Duodenal mucosa (tissue), 2 donors: ENCODE measurements at regions not wholly inside any gene's neighbourhood (a gene's known extent, or its start where the extent isn't known, plus 50 kb on each side); places are given as distances from the start of the nearest gene placed in this dataset.

ENCODE experiments used
- H3K27ac ChIP-seq: one replicate; pipeline ENCODE4 v1.7.0; 2013; ENCODE audit warnings: low read depth, low read length
- H3K27me3 ChIP-seq, 2 donors: one replicate each; pipeline ENCODE4 v1.7.0; 2013; ENCODE audit warnings: low read length in 2 of 2, control low read depth in 1 of 2; ENCODE audit not compliant: insufficient read depth in 2 of 2, control insufficient read depth in 1 of 2
- H3K36me3 ChIP-seq, 2 donors: one replicate each; pipeline ENCODE4 v1.7.0; 2013; ENCODE audit warnings: low read length in 2 of 2, control low read depth in 1 of 2; ENCODE audit not compliant: insufficient read depth in 2 of 2, control insufficient read depth in 1 of 2
- H3K4me1 ChIP-seq, 2 donors: one replicate each; pipeline ENCODE4 v1.7.0; 2013; ENCODE audit warnings: low read length in 2 of 2, control low read depth in 1 of 2; ENCODE audit not compliant: insufficient read depth in 2 of 2, control insufficient read depth in 1 of 2
- H3K4me3 ChIP-seq, 2 donors: one replicate each; pipeline ENCODE4 v1.7.0; 2013; ENCODE audit warnings: low read length in 2 of 2, low read depth in 1 of 2
- H3K9ac ChIP-seq, 2 donors: one replicate each; pipeline ENCODE4 v1.7.0; 2013; ENCODE audit warnings: low read length in 2 of 2, low read depth in 1 of 2
- H3K9me3 ChIP-seq, 2 donors: one replicate each; pipeline ENCODE4 v1.7.0; 2013; ENCODE audit warnings: low read length in 2 of 2, control low read depth in 1 of 2; ENCODE audit not compliant: control insufficient read depth in 1 of 2

DNA sequence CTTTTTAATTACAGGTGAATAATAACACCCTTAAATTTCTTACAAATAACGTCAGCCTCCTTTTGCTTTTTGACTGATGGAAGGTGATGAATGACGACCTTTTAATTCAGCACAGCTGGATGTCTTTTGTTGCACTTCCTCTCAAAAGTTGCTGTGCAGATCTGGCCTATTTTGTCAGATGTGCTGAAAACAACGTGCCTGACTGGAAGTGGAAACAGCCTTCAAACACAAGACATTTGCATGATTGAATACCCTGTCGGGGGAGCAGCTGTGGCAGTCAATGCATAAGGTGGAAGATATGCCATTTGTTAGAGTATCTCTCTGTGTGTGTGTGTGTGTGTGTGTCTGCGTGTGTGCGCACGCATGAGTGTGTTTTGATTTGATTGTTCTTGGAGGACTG, 579.7 kb downstream of the SPRY1 start:
- no peak overlapping the region for H3K4me3 ChIP-seq
- no peak overlapping the region for H3K27ac ChIP-seq
- H3K4me1 ChIP-seq: peaks cover 0 to 9% of the 10 kb centered on the region in 2 donors
- H3K36me3 ChIP-seq: no peaks in the 10 kb centered on the region
- no peaks in the 10 kb centered on the region for H3K27me3 ChIP-seq
- no peak overlapping the region for H3K9ac ChIP-seq
- H3K9me3 ChIP-seq: no peaks in the 10 kb centered on the region

DNA sequence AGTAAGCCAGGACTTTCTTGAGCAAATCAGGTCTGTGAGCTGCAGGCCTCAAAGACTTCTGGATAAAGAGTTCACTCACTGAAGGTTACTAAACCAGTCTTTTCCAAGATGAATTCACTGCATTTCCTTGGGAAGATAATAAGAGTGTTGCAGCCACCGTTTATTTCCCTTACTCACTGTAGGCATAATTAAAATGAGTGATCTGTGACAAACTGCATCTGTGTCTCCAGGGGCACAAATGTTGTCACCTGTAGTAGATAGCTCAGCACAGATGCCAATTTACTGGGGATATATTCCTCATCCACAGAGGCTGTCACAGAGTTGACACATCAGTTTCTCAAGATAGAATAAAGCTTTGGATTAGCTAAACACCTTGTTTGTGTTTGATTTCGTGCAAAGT, 580.2 kb downstream of the SPRY1 start:
- H3K4me3 ChIP-seq: no peak overlapping the region
- no peaks in the 10 kb centered on the region for H3K27me3 ChIP-seq
- H3K9me3 ChIP-seq: no peaks in the 10 kb centered on the region
- H3K27ac ChIP-seq: no peak overlapping the region
- H3K36me3 ChIP-seq: no peaks in the 10 kb centered on the region
- peaks cover 0 to 9% of the 10 kb centered on the region in 2 donors for H3K4me1 ChIP-seq
- no peak overlapping the region for H3K9ac ChIP-seq

DNA sequence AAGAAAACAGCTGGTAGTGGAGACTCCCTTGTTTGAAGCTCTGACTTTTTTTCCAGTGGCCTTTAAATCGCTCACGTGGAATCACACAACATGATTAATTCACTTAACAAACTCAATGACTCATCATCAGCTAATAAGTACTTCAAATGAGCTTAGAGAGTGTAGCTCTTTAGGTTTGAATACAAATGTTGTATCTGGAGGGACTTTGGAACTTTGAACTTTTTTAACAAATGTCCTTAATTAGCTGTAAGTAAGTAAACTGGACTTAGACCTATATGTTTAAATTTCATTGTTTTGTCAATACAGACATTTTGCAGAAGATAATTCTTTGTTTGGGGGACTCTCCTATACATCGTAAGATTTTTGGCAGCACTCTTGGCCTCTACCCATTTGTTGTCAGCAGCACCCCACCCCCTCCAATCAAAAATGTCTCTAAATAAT, 581.1 kb downstream of the SPRY1 start:
- no peaks in the 10 kb centered on the region for H3K27me3 ChIP-seq
- no peaks in the 10 kb centered on the region for H3K36me3 ChIP-seq
- no peak overlapping the region for H3K4me3 ChIP-seq
- no peak overlapping the region for H3K27ac ChIP-seq
- H3K9ac ChIP-seq: no peak overlapping the region
- peaks cover 0 to 1% of the 10 kb centered on the region in 2 donors for H3K9me3 ChIP-seq
- peaks cover 0 to 9% of the 10 kb centered on the region in 2 donors for H3K4me1 ChIP-seq

DNA sequence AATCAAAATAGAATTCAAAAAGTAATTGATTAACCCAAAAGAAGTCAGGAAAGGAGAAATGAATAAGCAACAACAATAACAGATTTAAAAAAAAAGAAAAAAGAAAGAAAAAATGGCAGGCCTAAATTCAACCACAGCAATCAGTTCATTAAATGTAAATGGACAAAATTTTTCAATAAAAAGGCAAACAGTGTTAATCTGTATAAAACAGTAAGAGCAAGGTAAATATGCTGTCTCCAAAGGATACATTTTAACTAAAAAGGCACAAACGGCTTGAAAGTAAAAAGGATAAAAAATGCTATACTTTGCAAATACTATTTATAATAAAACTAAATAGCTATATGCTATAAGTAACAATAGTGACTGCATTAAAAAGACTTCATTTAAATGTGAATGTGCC, 582.0 kb downstream of the SPRY1 start:
- no peak overlapping the region for H3K27ac ChIP-seq

DNA sequence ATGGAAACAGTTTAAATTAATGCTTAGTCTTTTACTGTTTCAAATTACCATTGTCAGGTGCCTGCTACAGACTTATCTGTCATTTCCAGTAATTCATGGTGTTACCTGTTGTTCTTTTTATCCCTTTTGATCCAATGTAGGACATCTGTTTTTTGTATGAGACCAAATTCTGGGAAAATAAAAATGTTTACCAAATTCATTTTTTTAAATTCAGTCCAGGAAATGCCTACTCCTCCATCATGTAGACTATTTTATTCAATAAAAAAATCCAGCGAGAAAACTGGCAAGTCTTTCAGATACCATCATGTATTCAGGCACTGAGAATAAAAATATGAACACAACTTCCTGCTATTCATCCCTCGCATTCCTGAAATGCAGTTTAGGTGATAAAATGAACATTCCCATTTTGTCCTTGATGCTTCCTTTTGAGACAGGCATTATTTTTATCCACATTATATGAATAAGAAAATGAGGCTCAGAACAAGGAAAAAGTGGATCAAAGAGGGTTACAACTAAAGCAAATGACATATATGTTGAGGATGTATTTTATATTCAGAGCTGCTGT, 584.2 kb downstream of the SPRY1 start:
- H3K27me3 ChIP-seq: no peaks in the 10 kb centered on the region
- H3K9ac ChIP-seq: no peak overlapping the region
- H3K9me3 ChIP-seq: peaks cover 0 to 4% of the 10 kb centered on the region in 2 donors
- no peak overlapping the region for H3K27ac ChIP-seq
- peaks cover 0 to 9% of the 10 kb centered on the region in 2 donors for H3K4me1 ChIP-seq
- no peak overlapping the region for H3K4me3 ChIP-seq
- H3K36me3 ChIP-seq: no peaks in the 10 kb centered on the region

More for the DNA sequence above, 582.0 kb downstream of the SPRY1 start:
- H3K27me3 ChIP-seq: no peaks in the 10 kb centered on the region
- peaks cover 0 to 9% of the 10 kb centered on the region in 2 donors for H3K4me1 ChIP-seq
- H3K9me3 ChIP-seq: peaks cover 0 to 4% of the 10 kb centered on the region in 2 donors
- no peaks in the 10 kb centered on the region for H3K36me3 ChIP-seq
- H3K9ac ChIP-seq: no peak overlapping the region
- H3K4me3 ChIP-seq: no peak overlapping the region

DNA sequence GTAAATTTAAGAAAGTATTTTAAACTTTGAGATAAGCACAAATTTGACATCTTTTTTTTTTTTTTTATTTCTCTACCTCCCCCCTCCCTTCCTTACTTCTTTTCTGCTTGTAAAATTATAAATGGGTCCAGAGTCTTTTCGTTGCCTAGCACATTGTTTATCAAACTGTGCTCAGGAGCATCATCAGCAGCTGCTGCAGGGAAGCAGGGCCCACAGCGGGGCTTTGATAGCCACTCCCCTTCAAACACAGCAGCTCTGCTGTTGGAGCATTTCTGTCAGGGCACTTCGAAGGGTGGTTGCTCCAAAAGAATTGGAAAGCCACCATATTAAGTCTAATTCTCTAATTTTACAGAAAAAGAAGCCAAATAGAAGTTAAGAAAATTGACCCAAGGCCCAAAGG, 588.3 kb downstream of the SPRY1 start:
- Histone ChIP-seq H3K4me3 (no peak overlapping the region), H3K36me3 (no peaks in the 10 kb centered on the region), H3K27me3 (no peaks in the 10 kb centered on the region), H3K4me1 (peaks cover 0 to 4% of the 10 kb centered on the region in 2 donors), H3K9ac (no peak overlapping the region), H3K9me3 (peaks cover 0 to 4% of the 10 kb centered on the region in 2 donors), H3K27ac (no peak overlapping the region)

DNA sequence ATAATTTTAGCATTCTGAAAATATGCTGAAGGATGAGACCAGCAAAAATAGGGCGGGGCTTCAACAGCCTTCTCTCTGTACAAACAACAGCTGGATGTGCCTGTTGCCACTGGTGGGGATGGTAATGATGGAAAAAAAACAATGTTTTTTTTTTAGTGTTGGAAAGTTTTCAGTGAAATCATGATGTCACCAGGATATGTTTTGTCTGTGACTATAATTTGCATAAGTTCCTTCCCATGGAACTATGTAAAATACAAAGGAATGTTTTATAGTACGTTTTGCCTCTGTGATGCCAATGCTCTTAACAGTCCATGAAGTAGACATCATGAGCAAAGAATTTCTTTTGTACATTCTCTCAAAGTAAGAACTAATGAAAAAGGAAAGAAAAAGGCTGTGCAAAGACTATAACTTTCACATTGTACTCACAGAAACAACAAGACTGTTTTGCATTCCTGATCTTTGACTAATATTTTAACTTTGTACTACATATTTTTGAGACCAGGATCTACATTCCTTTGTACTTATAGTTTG, 589.7 kb downstream of the SPRY1 start:
- Histone ChIP-seq H3K4me1 (peaks cover 0 to 4% of the 10 kb centered on the region in 2 donors), H3K9me3 (peaks cover 0 to 4% of the 10 kb centered on the region in 2 donors), H3K4me3 (no peak overlapping the region), H3K27ac (no peak overlapping the region), H3K36me3 (no peaks in the 10 kb centered on the region), H3K9ac (no peak overlapping the region), H3K27me3 (no peaks in the 10 kb centered on the region)

DNA sequence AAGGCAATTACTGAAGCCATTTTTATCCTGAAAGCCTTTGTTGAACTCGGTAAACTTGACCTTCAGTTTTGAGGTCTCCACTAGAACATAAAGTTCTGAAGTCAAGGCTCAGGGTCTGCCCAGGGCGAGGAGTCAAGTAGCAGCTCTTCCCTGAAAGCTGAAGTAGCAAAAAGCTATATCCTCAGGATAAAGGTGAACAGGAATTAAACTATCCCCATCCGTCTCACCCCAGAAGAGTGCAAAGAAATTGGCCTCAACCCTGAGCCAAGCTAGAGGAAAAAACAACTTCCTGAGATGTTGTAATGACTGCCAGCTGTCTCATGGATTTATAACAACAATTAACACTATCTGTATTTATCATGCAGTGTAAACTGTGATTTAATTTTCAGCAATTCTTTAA, 590.8 kb downstream of the SPRY1 start:
- H3K27me3 ChIP-seq: no peaks in the 10 kb centered on the region
- H3K9ac ChIP-seq: no peak overlapping the region
- H3K9me3 ChIP-seq: peaks cover 0 to 4% of the 10 kb centered on the region in 2 donors
- H3K27ac ChIP-seq: no peak overlapping the region
- H3K36me3 ChIP-seq: no peaks in the 10 kb centered on the region
- peaks cover 0 to 4% of the 10 kb centered on the region in 2 donors for H3K4me1 ChIP-seq
- no peak overlapping the region for H3K4me3 ChIP-seq

DNA sequence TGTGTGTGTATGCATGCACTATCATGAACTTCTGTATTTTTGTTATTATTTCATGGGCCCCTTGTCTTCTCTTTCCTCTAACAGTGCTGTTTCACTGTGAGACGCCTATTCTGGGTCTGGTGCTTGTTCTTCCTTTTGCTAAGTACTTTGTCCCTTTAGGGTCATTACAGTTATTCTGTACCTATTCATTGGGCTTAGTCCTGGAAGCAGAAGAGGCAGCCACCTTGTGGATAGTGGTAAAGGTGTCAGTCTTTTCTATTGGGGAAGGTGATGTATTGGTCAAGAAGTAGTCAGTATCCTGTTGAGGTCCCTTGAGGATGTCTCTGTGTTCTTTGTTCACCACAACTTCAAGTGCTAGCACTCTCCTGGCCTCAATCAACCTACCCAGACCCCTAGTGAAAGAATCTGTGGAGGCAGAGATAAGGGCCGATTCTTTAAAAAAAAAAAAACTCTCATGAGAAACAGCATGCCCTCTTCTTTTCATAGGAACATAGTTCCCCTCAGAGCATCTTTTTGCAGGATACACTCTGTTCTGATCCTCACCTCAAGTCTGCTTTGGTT, 593.8 kb downstream of the SPRY1 start:
- no peak overlapping the region for H3K4me3 ChIP-seq
- no peak overlapping the region for H3K9ac ChIP-seq
- peaks cover 0 to 4% of the 10 kb centered on the region in 2 donors for H3K4me1 ChIP-seq
- no peaks in the 10 kb centered on the region for H3K36me3 ChIP-seq
- no peak overlapping the region for H3K27ac ChIP-seq
- no peaks in the 10 kb centered on the region for H3K27me3 ChIP-seq
- no peaks in the 10 kb centered on the region for H3K9me3 ChIP-seq

DNA sequence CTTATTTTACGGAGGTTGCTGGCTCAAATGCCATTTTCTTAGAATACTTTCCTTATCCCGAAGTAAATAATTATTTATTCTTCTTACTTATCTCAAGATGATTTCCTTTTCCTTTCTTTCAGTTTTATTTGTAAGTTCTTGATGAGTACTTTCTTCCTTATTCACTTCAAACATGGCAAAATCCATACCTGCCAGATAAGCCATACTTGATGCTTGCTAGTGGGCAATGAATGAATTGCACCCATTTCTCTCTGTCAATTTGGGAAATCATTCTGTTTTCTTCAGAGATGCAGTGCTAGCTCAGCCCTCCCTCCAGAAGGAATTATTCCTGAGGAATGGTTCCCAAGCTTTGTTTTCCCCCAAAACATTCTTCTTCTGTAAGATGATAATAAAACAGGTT, 598.3 kb downstream of the SPRY1 start:
- H3K4me3 ChIP-seq: no peak overlapping the region
- no peaks in the 10 kb centered on the region for H3K36me3 ChIP-seq
- no peak overlapping the region for H3K9ac ChIP-seq
- no peaks in the 10 kb centered on the region for H3K27me3 ChIP-seq
- no peak overlapping the region for H3K27ac ChIP-seq
- H3K4me1 ChIP-seq: no peaks in the 10 kb centered on the region
- no peaks in the 10 kb centered on the region for H3K9me3 ChIP-seq
